SK-N-SH treated with all-trans-retinoic acid at 6 μM for 48 hours (cell line): ENCODE measurements at regions not wholly inside any gene's neighbourhood (a gene's known extent, or its start where the extent isn't known, plus 50 kb on each side); places are given as distances from the start of the nearest gene placed in this dataset.

Source experiments
- ESRRG ChIP-seq: fragments of 250-450 bp; sonication (Bioruptor Pico); IDR thresholded peaks from 2 replicates; pipeline ENCODE4 v1.6.1; 2021; ENCODE audit warnings: mild to moderate bottlenecking
- PPARA ChIP-seq: fragments of 250-450 bp; sonication (Bioruptor Pico); IDR thresholded peaks from 2 replicates; pipeline ENCODE4 v1.5.0; 2020; ENCODE audit warnings: mild to moderate bottlenecking, borderline replicate concordance
- ZNF70 ChIP-seq: fragments of 450-650 bp; formaldehyde crosslinking; IDR thresholded peaks from 2 replicates; pipeline ENCODE4 v1.5.0; 2020; ENCODE audit warnings: mild to moderate bottlenecking, moderate library complexity

DNA sequence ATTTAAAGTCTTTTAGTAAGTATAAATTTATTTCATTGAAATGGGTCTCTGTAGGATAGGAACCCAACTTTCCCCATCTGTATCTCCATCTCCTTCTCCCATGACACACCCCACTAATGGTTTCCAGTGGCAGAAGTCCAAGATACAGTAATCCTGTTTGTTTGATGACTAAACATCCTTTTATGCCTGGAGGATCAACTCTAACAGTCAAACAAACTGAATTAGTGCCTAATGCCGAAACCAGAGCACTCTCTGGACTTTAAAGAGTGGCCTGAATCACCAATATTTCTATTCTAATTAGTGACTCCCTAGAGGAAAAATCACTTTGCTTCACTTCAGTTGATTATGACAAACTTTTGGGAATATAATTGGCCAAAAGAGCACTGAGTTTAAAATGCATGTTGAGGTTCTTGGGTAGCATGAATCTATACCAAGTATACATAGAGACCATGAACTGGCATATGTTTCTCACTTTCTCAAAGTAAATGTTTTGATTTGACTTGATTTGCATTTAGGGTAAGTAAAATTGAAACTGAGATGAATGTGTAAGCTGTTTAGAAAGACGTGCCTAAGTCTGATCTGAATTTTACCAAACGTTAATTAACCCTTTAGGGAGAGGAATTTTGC is 776.4 kb upstream of the NRSN1 start:
- TF ChIP-seq PPARA (CRISPR knock-in tag), result no peak
- peak; percentile 49; the same call in 1 of the 2 replicates for TF ChIP-seq ZNF70 (CRISPR knock-in tag)
- TF ChIP-seq ESRRG, result peak; percentile 90; the same call in 1 of the 2 replicates
